Transverse colon (tissue), 4 donors: ENCODE measurements at regions not wholly inside any gene's neighbourhood (a gene's known extent, or its start where the extent isn't known, plus 50 kb on each side); places are given as distances from the start of the nearest gene placed in this dataset.

Experiments used
- POLR2A ChIP-seq: fragments of 450-650 bp; IDR thresholded peaks from one replicate; pipeline ENCODE4 v1.6.1; 2016; ENCODE audit warnings: antibody characterized with exemption, mild to moderate bottlenecking, moderate library complexity
- POLR2AphosphoS5 ChIP-seq, 3 donors: sonication (generic); formaldehyde crosslinking; IDR thresholded peaks; one replicate each; pipeline ENCODE4 v1.6.1; 2016; ENCODE audit warnings: antibody characterized with exemption in 3 of 3
- TF ChIP-seq, protein P1 (sequence below), 5 experiments: fragments of 200-600 bp in 3 of 5; fragments of 450-650 bp in 2 of 5; sonication (generic) in 3 of 5; IDR thresholded peaks; 1 replicate in 2 of 5; 2 replicates in 3 of 5; pipeline ENCODE4 v1.5.1; 2016 to 2017; ENCODE audit warnings: antibody characterized with exemption in 5 of 5, inconsistent platforms in 3 of 5, mild to moderate bottlenecking in 2 of 5, moderate library complexity in 1 of 5

DNA sequence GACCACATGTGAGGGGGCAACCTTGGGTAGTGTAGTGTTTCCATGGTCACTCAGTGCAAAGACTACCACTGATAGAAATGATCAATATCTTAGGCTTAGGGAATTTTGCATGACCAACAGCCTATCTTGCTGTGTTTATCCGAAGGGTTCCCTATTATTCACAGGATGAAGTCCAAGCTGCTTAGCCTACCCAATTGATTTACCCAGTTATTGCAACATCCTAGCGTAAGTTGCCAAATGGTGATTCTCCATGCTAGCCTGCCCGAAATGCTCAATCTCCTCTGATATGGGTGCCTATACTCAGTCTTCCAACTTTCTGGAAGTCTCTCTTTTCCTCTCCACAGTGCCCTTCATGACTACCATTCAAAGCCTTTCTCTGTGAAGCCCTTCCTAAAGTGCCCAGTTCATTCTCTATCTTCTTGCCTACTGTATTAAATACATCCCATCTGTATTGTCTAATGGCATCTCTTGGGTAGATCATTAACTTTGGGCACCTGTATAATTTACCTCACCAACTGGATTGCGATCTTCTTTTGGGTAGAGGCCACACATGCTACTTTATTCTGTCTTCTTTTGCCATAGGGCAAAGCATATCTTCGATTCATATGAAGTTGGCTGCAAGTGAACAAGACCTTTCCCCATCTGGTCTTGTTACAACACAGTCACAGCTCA is 240.5 kb downstream of the CLIC5 start:
- TF ChIP-seq, protein P1, sequence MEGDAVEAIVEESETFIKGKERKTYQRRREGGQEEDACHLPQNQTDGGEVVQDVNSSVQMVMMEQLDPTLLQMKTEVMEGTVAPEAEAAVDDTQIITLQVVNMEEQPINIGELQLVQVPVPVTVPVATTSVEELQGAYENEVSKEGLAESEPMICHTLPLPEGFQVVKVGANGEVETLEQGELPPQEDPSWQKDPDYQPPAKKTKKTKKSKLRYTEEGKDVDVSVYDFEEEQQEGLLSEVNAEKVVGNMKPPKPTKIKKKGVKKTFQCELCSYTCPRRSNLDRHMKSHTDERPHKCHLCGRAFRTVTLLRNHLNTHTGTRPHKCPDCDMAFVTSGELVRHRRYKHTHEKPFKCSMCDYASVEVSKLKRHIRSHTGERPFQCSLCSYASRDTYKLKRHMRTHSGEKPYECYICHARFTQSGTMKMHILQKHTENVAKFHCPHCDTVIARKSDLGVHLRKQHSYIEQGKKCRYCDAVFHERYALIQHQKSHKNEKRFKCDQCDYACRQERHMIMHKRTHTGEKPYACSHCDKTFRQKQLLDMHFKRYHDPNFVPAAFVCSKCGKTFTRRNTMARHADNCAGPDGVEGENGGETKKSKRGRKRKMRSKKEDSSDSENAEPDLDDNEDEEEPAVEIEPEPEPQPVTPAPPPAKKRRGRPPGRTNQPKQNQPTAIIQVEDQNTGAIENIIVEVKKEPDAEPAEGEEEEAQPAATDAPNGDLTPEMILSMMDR (IDR thresholded peaks at IDR 0.05): no peak
- TF ChIP-seq POLR2AphosphoS5 (IDR thresholded peaks at IDR 0.05): no peak
- TF ChIP-seq POLR2A: no peak
